GM12891 (cell line): ENCODE measurements at regions not wholly inside any gene's neighbourhood (a gene's known extent, or its start where the extent isn't known, plus 50 kb on each side); places are given as distances from the start of the nearest gene placed in this dataset.

ENCODE experiments used
- POLR2A ChIP-seq: IDR thresholded peaks from 2 replicates; pipeline ENCODE4 v1.6.1; 2011; ENCODE audit warnings: low read depth, low read length, control low read depth
- POLR2AphosphoS5 ChIP-seq: IDR thresholded peaks from 2 replicates; pipeline ENCODE4 v1.6.1; 2011; ENCODE audit warnings: low read depth, low read length, control low read depth
- POU2F2 ChIP-seq: IDR thresholded peaks from 2 replicates; pipeline ENCODE4 v1.6.1; 2011; ENCODE audit warnings: low read depth, mild to moderate bottlenecking, control low read depth, low read length, moderate library complexity
- SPI1 ChIP-seq: IDR thresholded peaks from 2 replicates; pipeline ENCODE4 v1.6.1; 2011; ENCODE audit warnings: low read depth, low read length, control low read depth
- TAF1 ChIP-seq: IDR thresholded peaks from 2 replicates; pipeline ENCODE4 v1.6.1; 2011; ENCODE audit warnings: low read depth, low read length, control low read depth

GRCh38 chr1:60162936-60163335 lies 89.4 kb upstream of the C1orf87 start:
- TF ChIP-seq POLR2A: no peak
- no peak for TF ChIP-seq POLR2AphosphoS5
- no peak for TF ChIP-seq TAF1
- TF ChIP-seq POU2F2: no peak
- TF ChIP-seq SPI1: no peak
